Vagina (tissue), 2 donors: ENCODE measurements at regions not wholly inside any gene's neighbourhood (a gene's known extent, or its start where the extent isn't known, plus 50 kb on each side); places are given as distances from the start of the nearest gene placed in this dataset.

Experiments used
- DNase-seq, 2 donors: peaks; one replicate each; pipeline ENCODE4 v3.0.0-alpha.2; 2017; ENCODE audit errors: extremely low spot score in 2 of 2
- H3K27ac ChIP-seq: fragments of 200-600 bp; sonication (generic); one replicate; pipeline ENCODE4 v1.5.1; 2019
- H3K27me3 ChIP-seq: fragments of 200-600 bp; sonication (generic); one replicate; pipeline ENCODE4 v1.5.1; 2019
- H3K36me3 ChIP-seq, 2 donors: fragments of 200-600 bp; sonication (generic); one replicate each; pipeline ENCODE4 v1.5.1; 2017 to 2019
- H3K4me1 ChIP-seq: fragments of 200-600 bp; sonication (generic); one replicate; pipeline ENCODE4 v1.5.1; 2019
- H3K4me3 ChIP-seq, 2 donors: fragments of 200-600 bp; sonication (generic); 1 replicate in 1 of 2; 2 replicates in 1 of 2; pipeline ENCODE4 v1.5.1; 2016 to 2019
- H3K9me3 ChIP-seq: fragments of 200-600 bp; sonication (generic); one replicate; pipeline ENCODE4 v1.5.1; 2019
- CTCF ChIP-seq, 3 experiments: fragments of 450-650 bp in 2 of 3; fragments of 200-600 bp in 1 of 3; sonication (generic) in 1 of 3; IDR thresholded peaks; one replicate each; pipeline ENCODE4 v1.5.1; 2017 to 2019; ENCODE audit warnings: antibody characterized with exemption in 3 of 3, mild to moderate bottlenecking in 2 of 3, moderate library complexity in 2 of 3
- POLR2A ChIP-seq, 2 donors: fragments of 450-650 bp; IDR thresholded peaks; one replicate each; pipeline ENCODE4 v1.6.1; 2017; ENCODE audit warnings: antibody characterized with exemption in 2 of 2, mild to moderate bottlenecking in 2 of 2, moderate library complexity in 2 of 2
- POLR2AphosphoS5 ChIP-seq, 2 donors: sonication (generic); formaldehyde crosslinking; IDR thresholded peaks; one replicate each; pipeline ENCODE4 v1.9.0; 2017; ENCODE audit warnings: antibody characterized with exemption in 2 of 2, mild to moderate bottlenecking in 2 of 2, low read depth in 1 of 2; ENCODE audit not compliant: insufficient read depth in 1 of 2
- intact Hi-C: fragments of 100-400 bp; cut with DNase I; formaldehyde crosslinking; loops from one replicate; pipeline ENCODE4 v1.15.1; 2023

- Histone ChIP-seq H3K9me3 (no peaks in the 10 kb centered on the region), H3K4me3 (no peak overlapping the region), H3K4me1 (no peaks in the 10 kb centered on the region), H3K27me3 (no peaks in the 10 kb centered on the region), H3K36me3 (no peaks in the 10 kb centered on the region), H3K27ac (no peak overlapping the region)
- TF ChIP-seq POLR2AphosphoS5 (IDR thresholded peaks at IDR 0.05; ENCODE audit: insufficient read depth in 1 of 2, low read depth in 1 of 2), result no peak
- no peak for TF ChIP-seq POLR2A (IDR thresholded peaks at IDR 0.05)
- no peak for TF ChIP-seq CTCF (IDR thresholded peaks at IDR 0.05)
- intact Hi-C loops, result no loop called here
- DNase-seq, result no peak
Observed at GRCh38 chr5:82815871-82816270, 261.3 kb downstream of the TMEM167A start.

- intact Hi-C loops, result no loop called here
- H3K36me3 ChIP-seq, result no peaks in the 10 kb centered on the region
- TF ChIP-seq POLR2A (IDR thresholded peaks at IDR 0.05), result no peak
- no peak for TF ChIP-seq CTCF (IDR thresholded peaks at IDR 0.05)
- no peak for TF ChIP-seq POLR2AphosphoS5 (IDR thresholded peaks at IDR 0.05; ENCODE audit: insufficient read depth in 1 of 2, low read depth in 1 of 2)
Observed at GRCh38 chr5:82813861-82814260, 263.3 kb downstream of the TMEM167A start.

GRCh38 chr5:82812575-82812974, 264.6 kb downstream of the TMEM167A start:
- DNase-seq, result no peak
- Histone ChIP-seq H3K27me3 (no peaks in the 10 kb centered on the region), H3K4me1 (no peaks in the 10 kb centered on the region), H3K4me3 (no peak overlapping the region), H3K27ac (no peak overlapping the region), H3K36me3 (no peaks in the 10 kb centered on the region), H3K9me3 (no peaks in the 10 kb centered on the region)
- TF ChIP-seq CTCF (IDR thresholded peaks at IDR 0.05) (no peak), POLR2A (IDR thresholded peaks at IDR 0.05) (no peak), POLR2AphosphoS5 (IDR thresholded peaks at IDR 0.05; ENCODE audit: insufficient read depth in 1 of 2, low read depth in 1 of 2) (no peak)
- intact Hi-C loops, result no loop called here

More at GRCh38 chr5:82813861-82814260, 263.3 kb downstream of the TMEM167A start:
- no peak overlapping the region for H3K4me3 ChIP-seq
- no peaks in the 10 kb centered on the region for H3K4me1 ChIP-seq
- H3K27ac ChIP-seq, result no peak overlapping the region
- no peak for DNase-seq
- no peaks in the 10 kb centered on the region for H3K9me3 ChIP-seq
- no peaks in the 10 kb centered on the region for H3K27me3 ChIP-seq

DNA sequence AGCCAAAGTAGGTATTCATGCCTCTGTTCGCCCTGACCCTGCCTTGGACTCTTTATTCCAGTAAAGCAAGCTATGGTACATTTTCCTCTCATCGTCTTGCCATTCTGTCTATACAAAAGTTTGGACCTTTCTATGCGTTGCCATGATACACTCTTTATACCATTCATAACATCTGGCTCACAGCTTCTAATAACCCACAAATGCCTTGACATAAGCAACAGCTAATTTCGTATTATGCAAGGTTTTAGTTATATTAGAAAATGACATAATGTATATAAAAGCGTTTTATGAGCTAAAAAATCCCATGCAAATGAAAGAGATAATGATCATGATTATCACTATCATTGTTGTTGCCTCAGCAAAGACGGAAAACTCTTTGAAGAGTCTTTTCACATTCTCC, 265.7 kb downstream of the TMEM167A start:
- Histone ChIP-seq H3K9me3 (no peaks in the 10 kb centered on the region), H3K27ac (no peak overlapping the region), H3K4me3 (no peak overlapping the region), H3K27me3 (no peaks in the 10 kb centered on the region), H3K36me3 (no peaks in the 10 kb centered on the region), H3K4me1 (no peaks in the 10 kb centered on the region)
- no peak for TF ChIP-seq CTCF (IDR thresholded peaks at IDR 0.05)
- no peak for TF ChIP-seq POLR2AphosphoS5 (IDR thresholded peaks at IDR 0.05; ENCODE audit: insufficient read depth in 1 of 2, low read depth in 1 of 2)
- TF ChIP-seq POLR2A (IDR thresholded peaks at IDR 0.05), result no peak
- DNase-seq, result no peak
- intact Hi-C loops, result no loop called here

DNA sequence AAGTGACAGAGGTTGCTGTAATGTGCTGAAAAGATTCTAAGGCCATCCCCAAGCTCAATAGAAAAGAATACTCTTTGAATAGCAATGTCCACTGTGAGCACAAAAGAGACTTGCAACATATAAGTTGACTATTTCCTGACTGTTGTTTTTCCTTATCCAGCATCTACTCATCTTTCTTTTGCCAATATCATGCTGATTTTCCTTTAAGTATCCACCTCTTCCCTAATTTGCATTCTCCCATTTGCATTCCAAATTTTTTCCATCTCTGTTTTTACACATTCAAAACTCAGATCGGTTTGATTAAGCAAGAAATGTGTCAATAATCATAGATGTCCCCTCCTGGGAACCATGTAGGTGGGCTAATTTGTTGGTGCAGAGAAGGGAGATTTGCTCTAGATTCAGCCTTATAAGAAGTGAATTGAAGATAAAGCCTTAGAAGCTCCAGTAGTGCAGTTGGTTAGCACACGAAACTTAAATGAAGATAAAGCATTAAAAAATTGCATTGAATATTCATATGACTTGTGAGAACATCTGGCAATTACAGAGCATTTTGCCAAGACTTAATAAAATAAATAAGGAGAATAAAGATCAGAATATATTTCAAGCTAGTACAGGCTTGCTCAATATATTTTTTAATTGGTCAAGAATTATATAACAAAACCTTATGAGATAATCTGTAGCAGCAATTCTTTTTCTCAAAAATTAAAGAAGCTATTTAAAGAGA, 267.6 kb downstream of the TMEM167A start:
- H3K36me3 ChIP-seq, result no peaks in the 10 kb centered on the region
- intact Hi-C loops, result no loop called here
- no peaks in the 10 kb centered on the region for H3K4me1 ChIP-seq
- H3K27me3 ChIP-seq, result no peaks in the 10 kb centered on the region
- no peaks in the 10 kb centered on the region for H3K9me3 ChIP-seq
- no peak for TF ChIP-seq POLR2A (IDR thresholded peaks at IDR 0.05)
- TF ChIP-seq POLR2AphosphoS5 (IDR thresholded peaks at IDR 0.05; ENCODE audit: insufficient read depth in 1 of 2, low read depth in 1 of 2), result no peak
- TF ChIP-seq CTCF (IDR thresholded peaks at IDR 0.05), result no peak
- DNase-seq, result no peak
- H3K4me3 ChIP-seq, result no peak overlapping the region
- H3K27ac ChIP-seq, result no peak overlapping the region
